ENCODE measurements at regions not wholly inside any gene's neighbourhood (a gene's known extent, or its start where the extent isn't known, plus 50 kb on each side); places are given as distances from the start of the nearest gene placed in this dataset.
"Not testable (repeated sequence)": the region's sequence is repeated elsewhere in the genome, so short reads cannot be mapped to it uniquely, and the experiment has no call there.

DNA sequence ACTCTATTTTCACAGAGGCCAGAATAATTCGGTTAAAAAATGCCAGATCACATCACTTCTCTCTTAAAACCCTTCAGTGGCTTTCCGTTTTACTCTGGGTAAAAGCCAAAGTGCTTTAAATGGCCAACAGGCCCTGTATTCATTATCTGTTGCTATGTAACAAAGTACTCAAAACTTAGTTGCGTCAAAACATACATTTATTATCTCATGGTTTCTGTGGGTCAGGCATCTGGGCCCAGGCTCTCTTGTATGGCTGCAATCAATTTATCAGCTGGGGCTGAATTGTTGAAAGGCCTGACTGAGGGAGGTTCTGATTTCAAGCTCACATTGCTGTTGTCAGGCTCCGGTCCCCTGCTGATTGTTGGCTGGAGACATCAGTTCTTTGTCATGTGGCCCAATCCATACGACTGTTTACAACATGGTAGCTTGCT, 72.7 kb upstream of the H2AZ1 start:
- no peak for DNase-seq

DNA sequence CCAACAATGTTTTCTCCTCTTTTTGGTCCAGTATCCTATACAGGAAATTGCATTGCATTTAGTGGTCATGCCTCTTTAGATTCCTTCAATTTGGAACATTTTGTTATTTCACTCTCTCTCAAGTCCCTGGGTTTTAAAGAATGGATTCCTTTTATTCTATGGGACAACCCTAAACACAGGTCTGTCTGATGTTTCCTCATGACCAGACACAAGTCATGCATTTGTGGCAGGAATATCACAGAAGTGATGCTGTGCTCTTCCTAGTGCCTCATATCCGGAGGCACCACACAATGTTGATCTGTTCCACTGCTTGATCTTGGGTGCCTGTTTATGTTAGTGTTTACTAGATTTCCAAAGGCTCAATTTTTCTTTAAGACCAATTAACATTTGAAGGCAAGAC, 69.7 kb upstream of the H2AZ1 start:
- DNase-seq, result no peak

GRCh38 chr4:100017637-100018310, 67.7 kb upstream of the H2AZ1 start:
- no peak for DNase-seq

DNA sequence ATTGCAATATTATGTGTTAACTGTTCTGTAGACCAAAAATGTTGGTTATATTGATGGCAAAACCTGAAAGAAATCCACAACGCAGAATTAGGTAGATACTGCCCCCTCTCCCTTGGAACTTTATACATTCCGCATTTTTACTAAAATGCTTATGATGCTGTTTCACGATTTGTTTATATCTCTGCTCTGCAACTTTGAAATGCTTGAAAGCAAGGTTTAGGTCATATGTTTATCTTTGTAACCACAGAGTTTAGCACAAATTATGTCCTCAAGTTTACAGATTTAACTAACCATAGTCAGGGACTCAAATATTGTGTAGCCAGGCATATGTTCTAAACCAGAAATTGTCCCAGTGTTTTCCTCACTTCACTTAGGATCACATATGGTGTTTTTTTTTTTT, 66.1 kb upstream of the H2AZ1 start:
- DNase-seq, result no peak

GRCh38 chr4:100014616-100015015, 64.5 kb upstream of the H2AZ1 start:
- DNase-seq, result no peak

GRCh38 chr4:100009490-100009889, 59.4 kb upstream of the H2AZ1 start:
- DNase-seq, result no peak

GRCh38 chr4:100008048-100008447, 58.0 kb upstream of the H2AZ1 start:
- DNase-seq, result no peak

DNA sequence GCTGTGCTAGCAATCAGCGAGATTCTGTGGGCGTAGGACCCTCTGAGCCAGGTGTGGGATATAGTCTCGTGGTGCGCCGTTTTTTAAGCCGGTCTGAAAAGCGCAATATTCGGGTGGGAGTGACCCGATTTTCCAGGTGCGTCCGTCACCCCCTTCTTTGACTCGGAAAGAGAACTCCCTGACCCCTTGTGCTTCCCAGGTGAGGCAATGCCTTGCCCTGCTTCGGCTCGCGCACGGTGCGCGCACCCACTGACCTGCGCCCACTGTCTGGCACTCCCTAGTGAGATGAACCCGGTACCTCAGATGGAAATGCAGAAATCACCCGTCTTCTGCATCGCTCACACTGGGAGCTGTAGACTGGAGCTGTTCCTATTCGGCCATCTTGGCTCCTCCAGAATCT, 56.1 kb upstream of the H2AZ1 start:
- DNase-seq, result not testable (repeated sequence)
